ENCODE measurements at regions not wholly inside any gene's neighbourhood (a gene's known extent, or its start where the extent isn't known, plus 50 kb on each side); places are given as distances from the start of the nearest gene placed in this dataset.

GRCh38 chr3:59644479-59645402 lies 594.9 kb upstream of the CFAP20DC start:
- no peak for DNase-seq

GRCh38 chr3:59641169-59641899 lies 591.5 kb upstream of the CFAP20DC start:
- no peak for DNase-seq

GRCh38 chr3:59632760-59633573 lies 583.1 kb upstream of the CFAP20DC start:
- DNase-seq: no peak

- DNase-seq: no peak
These were observed 581.7 kb upstream of the CFAP20DC start for GRCh38 chr3:59631482-59631881.

- DNase-seq: no peak
These were observed 571.2 kb upstream of the CFAP20DC start for GRCh38 chr3:59621037-59621436.

GRCh38 chr3:59620325-59620724 lies 570.5 kb upstream of the CFAP20DC start:
- no peak for DNase-seq

GRCh38 chr3:59612444-59612715 lies 562.6 kb upstream of the CFAP20DC start:
- no peak for DNase-seq

- no peak for DNase-seq
These were observed 562.0 kb upstream of the CFAP20DC start for GRCh38 chr3:59611649-59612443.

GRCh38 chr3:59609657-59610348 lies 560.0 kb upstream of the CFAP20DC start:
- no peak for DNase-seq

GRCh38 chr3:59608356-59608755 lies 558.5 kb upstream of the CFAP20DC start:
- no peak for DNase-seq

GRCh38 chr3:59607656-59608055 lies 557.8 kb upstream of the CFAP20DC start:
- DNase-seq: no peak

GRCh38 chr3:59606638-59607266 lies 556.9 kb upstream of the CFAP20DC start:
- DNase-seq: no peak

GRCh38 chr3:59605944-59606534 lies 556.2 kb upstream of the CFAP20DC start:
- no peak for DNase-seq

GRCh38 chr3:59605318-59605717 lies 555.5 kb upstream of the CFAP20DC start:
- DNase-seq: no peak

GRCh38 chr3:59601486-59601885 lies 551.7 kb upstream of the CFAP20DC start:
- DNase-seq: no peak

GRCh38 chr3:59600631-59601030 lies 550.8 kb upstream of the CFAP20DC start:
- DNase-seq: no peak

GRCh38 chr3:59596741-59597140 lies 546.9 kb upstream of the CFAP20DC start:
- DNase-seq: no peak

GRCh38 chr3:59595830-59596229 lies 546.0 kb upstream of the CFAP20DC start:
- DNase-seq: no peak

- DNase-seq: no peak
These were observed 543.6 kb upstream of the CFAP20DC start for GRCh38 chr3:59593380-59593779.

- no peak for DNase-seq
These were observed 531.2 kb upstream of the CFAP20DC start for GRCh38 chr3:59580996-59581395.

GRCh38 chr3:59580499-59580898 lies 530.7 kb upstream of the CFAP20DC start:
- no peak for DNase-seq

All from activated CD8-positive, alpha-beta memory T cell treated with anti-CD3 and anti-CD28 coated beads for 24 hours (primary cell).